Stimulated activated CD8-positive, alpha-beta memory T cell treated with anti-CD3 and anti-CD28 coated beads, Interleukin-12 subunit alpha, Interleukin-12 subunit beta, amount 100 ng/mL, for 1 hour (primary cell): ENCODE measurements at regions not wholly inside any gene's neighbourhood (a gene's known extent, or its start where the extent isn't known, plus 50 kb on each side); places are given as distances from the start of the nearest gene placed in this dataset.
"Not testable (repeated sequence)": the region's sequence is repeated elsewhere in the genome, so short reads cannot be mapped to it uniquely, and the experiment has no call there.

Source experiments
- DNase-seq: peaks from one replicate; pipeline ENCODE4 v3.0.0-alpha.2; 2020; ENCODE audit warnings: low read depth

DNA sequence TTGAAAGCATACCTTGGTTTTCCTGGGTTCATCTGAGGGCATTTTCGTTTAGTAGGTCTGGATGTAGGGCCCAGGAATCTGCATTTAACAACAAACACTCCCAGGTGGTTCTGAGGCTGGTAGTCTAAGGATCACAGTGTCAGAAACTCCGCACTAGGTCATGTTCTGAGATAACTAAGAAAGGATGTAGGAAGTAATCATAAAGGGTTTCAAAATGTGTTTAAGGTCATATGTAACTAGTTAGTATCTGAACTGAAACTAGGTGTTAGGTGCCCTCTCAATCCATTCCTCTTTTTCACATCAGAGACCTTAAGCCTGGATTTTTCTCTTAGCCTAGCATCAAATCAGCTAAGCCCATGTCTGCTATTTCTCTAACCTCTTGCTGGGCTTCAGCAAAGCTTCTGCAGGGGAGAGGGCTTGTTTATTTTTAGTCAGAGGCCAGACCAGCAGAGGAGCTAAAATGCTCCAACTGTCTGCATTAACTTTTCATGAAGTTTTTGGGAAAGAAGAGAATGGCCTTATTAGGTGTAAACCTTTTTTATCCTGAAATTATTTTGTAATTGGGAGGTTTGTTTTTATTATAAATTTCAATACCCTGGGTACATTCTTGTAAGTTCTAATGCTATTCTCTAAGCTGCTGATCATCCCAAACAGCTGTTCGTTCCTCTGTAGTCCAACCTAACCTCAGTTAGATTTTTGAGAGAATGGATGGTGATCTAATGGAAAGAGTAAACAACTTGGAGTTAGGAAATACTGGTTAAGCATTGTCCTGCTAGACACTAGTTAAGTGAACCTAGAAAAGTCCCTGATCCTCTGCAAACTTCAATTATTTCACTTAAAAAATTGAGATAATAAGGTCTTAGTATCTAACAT lies 262.8 kb upstream of the RFC3 start:
- DNase-seq = no peak

DNA sequence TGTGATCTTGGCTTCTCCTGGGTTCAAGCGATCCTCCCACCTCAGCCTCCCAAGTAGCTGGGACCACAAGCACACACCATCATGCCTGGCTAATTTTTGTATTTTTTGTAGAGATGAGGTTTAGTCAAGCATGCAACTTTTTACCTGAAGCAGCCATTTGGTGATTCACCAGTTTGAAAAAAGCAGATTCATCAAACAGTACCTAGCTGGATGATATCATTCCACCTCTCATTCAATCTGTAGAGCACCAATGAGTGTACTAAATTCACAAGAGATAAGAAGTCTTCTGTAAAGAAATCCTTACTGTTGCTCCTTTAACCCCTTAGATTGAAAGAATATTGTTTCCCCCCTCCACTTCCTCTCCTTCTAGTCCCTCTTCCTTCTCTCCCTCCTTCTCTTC lies 261.1 kb upstream of the RFC3 start:
- DNase-seq = no peak

DNA sequence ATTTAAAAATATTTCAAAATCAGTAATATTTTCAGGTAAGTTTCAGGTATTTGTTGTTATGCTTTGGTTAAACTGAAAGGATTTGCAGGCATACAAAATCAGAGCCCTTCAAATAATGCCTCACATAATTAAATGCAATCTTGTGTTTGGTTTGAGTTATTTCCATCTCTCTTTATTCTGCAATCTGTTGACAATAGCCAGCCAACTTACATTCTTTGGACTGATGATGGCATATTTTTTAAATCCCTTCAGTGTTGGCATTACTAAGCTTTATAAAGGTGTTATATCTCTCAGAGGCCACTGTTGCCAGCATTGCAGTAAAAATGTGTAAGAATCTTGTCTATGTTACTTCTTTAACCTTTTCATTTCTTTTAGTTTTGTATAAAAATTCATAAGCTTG lies 257.2 kb upstream of the RFC3 start:
- DNase-seq = no peak

DNA sequence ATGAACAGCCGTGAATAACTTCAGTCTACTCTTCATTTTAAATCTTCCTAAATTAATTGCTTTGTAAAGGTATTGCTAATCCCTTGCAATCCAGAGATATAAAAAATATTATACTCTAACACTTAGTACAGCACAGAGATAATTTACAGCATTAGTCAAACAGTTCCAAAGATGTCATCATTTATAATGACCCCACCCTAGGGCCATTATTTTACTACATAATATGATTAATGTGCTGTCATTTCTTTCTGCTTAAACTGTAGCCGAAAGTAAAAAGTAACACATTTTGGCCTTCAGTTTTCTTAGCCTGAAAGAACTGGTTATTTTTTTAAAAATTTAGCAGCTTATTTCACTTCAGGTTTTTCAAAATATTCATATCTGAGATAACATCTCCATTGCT lies 256.3 kb upstream of the RFC3 start:
- DNase-seq = no peak

DNA sequence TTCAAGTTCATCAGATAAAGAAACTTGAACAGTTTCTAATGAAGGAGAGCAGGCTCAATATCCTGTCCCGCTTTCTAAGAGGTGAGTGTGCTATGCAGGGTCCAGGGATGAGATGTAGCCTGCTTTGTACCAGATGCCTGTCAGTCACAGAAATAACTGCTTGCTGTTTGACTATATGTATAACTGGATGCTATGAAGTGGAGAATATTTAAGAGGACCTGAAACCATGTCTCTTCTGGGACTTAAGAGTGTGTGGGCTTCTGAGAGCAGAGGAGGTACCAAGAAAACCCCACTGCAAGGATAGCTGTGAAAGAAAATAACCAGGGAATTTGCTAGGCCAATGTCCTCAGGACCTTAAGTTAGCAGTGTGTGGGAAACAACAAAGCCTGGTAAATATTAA lies 246.3 kb upstream of the RFC3 start:
- DNase-seq = no peak

DNA sequence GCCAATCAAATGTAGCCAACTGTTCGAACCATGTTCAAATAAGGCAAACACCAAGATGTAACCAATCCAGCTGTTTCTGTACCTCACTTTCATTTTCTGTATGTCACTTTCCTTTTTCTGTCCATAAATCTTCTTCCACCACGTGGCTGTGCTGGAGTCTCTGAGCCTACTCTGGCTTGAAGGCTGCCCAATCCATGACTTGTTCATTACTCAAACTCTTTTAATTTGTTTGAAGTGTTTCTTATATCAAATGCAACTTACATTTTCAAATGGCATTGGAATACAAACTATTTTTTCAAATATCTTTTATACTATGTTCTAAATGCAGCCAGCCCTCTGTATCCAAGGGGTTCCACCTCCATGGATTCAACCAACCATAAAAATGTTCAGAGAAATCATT lies 245.6 kb upstream of the RFC3 start:
- DNase-seq = not testable (repeated sequence)

DNA sequence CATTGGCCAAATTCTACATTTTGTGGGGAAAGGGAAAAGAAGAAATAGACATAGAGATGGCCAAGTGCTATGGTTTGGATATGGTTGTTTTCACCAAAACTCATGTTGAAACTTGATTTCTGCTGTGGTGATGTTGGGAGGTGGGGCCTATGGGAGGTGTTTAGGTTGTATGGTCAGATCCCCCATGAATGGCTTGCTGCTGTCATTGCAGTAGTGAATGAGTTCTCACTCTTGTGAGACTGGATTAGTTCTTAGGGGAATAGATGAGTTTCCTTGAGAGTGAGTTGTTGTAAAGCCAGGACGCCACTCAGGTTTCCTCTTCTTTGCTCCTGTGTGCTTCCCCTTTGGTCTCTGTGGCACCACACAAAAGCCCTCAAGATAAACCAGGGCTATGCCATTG lies 242.6 kb upstream of the RFC3 start:
- DNase-seq = no peak

DNA sequence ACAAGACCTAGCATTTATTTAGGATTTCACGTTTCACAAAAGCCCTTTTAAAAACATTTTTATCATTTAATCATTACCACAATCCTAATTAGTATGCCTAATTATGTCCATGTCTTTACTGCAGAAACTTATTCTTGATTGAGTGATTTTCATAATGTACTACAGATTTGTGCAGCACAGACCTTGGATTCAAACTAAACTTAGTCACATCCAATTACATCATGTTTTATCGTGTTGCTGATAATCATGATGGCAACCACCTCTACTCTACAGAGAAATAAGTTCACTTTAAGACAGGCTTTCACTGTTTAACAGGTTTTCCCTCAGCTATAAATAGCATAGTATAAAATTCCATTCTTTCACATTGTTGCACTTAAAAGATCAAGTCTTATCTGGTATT lies 240.9 kb upstream of the RFC3 start:
- no peak for DNase-seq

DNA sequence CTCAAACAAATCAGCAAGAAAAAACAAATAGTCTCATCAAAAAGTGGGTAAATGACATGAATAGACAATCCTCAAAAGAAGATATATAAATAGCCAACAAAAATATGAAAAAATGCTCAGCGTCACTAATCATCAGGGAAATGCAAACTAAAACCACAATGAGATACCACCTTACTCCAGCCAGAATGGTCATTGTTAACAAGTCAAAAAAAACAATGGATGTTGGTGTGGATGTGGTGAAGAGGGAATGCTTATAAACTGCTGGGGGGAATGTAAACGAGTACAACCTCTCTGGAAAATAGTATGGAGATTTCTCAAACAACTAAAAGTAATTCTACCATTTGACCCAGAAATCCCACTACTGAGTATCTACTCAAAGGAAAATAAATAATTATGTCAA lies 239.2 kb upstream of the RFC3 start:
- no peak for DNase-seq

DNA sequence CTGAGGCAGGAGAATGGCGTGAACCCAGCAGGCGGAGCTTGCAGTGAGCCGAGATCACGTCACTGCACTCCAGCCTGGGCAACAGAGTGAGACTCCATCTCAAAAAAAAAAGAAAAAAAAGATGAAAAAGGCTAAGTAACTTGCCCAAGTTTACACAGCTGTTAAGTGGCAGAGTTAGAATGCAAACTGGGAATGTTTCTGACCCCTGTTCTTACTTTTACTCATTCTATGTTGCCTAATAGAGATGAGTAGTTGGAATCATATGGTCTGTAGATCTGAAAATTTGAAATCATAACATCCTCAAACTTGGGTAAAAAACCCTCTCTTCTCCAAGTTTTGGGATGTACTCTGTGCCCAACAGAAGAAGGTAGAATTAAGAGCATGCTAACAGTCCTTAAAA lies 235.8 kb upstream of the RFC3 start:
- DNase-seq = no peak

DNA sequence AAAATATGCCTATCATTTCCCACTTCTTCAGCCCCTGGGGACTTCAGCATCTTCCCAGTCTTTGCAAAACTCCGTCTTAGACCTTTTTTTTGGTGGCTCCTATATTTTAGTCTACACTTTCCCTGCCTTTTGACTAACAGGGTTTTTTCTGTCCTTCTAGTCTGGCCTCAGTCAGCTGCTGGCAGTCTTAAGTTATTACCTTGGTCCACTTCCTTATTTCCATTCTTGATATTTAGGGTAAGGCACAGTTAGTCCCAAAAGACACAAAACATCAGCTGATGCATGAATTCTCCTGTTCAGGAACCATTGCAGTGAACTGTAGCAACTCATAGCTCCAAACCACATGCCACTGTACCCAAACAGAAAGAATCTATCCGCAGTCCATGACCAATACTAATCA lies 234.6 kb upstream of the RFC3 start:
- no peak for DNase-seq

DNA sequence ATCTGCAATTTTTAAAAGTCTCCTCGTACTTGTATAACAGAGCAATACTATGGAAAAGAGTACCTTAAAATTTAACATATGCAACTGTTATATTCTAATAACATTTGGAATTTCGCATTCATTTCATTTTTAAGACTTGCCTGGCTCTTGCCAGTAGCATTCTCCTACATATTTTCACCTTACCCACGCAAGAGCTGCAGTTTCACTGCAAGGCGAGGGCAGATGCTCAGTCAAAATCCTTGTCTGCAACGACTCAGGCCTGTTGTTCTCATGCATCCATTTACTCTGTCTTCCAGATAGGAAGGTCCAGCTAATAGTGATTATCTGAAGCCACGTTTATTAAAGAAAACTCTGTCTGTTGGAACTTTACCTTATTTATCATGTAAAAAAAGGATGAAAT lies 227.0 kb upstream of the RFC3 start:
- no peak for DNase-seq

DNA sequence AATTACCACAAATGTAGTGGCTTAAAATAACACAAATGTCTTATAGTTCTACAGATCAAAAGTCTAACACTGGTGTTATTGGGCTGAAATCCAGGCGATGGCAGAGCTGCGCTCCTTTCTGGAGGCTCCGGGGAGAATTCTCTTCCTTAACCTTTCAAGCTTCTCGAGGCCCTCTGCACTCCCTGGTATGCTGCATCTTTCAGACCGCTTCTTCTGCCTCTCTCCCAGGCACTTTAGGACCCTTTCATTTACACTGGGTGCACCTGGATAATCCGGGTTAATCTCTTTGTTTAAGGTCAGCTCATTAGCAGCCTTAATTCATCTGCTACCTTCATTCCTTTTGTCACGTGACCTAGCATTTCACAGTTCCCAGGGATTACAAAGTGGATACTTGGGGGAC lies 211.3 kb upstream of the RFC3 start:
- no peak for DNase-seq

DNA sequence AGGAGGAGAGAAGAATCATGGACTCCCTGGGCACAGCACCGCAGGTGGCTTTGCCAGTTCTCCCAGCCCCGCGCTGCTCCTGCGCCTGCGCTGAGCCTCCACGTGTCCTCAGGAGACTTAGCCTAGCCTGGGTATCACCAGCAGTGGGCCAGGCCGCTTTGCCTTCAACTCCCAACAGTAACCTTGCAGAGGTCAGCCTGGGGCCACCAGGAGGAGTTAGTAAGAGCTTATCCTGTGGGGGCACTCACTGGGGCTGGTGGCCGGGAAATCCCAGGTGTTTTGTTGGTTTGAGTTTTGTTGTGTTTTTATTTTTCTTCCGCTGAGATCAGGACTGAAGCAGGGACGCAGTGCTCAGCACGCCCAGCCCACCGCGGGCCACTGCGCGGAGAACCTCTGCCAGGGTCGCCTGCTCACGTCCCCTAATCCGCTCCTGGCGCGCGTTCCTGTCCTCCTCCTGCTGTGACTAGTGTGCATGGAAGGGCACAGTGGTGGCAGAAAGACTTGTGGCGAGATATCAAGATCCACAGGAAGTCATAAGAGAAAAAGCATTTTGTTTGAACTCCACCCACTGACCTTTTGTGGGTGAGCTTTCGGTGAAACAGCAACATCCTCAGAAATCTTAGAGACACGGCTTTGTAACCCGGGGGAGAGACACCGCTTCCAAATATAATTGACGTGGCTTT lies 207.4 kb upstream of the RFC3 start:
- no peak for DNase-seq

DNA sequence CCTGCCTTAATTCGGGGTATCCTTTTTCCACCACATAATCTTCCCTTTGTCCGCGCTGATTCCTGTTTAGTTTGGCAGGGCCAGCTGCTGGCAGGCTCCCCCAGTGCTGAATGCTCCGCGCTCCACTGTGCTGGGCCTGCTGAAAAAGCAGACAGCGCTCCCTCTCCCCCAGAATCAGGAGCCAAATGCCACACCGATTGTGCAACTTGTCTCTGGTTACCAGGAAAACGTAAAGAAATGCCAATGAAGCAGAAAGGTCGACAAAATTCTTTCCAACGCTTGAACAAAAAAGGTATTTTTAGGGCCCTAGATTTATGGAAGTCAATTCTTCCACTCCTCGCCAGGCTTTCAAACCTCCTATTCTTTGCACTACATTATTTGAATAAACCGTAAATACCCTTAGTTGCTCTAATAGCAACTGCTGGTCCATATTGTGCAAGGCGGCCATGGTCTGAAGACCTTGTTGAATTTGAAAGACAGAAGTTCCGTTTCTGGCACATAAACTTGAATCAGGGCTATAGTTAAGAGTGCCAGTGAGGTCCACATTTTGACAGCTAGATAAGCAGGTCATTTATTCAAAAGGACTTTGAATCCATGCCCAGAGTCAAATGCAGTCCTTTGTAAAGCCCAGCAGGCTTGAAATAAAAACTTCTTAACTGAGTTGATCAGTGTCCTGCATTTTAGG lies 206.7 kb upstream of the RFC3 start:
- DNase-seq = no peak

DNA sequence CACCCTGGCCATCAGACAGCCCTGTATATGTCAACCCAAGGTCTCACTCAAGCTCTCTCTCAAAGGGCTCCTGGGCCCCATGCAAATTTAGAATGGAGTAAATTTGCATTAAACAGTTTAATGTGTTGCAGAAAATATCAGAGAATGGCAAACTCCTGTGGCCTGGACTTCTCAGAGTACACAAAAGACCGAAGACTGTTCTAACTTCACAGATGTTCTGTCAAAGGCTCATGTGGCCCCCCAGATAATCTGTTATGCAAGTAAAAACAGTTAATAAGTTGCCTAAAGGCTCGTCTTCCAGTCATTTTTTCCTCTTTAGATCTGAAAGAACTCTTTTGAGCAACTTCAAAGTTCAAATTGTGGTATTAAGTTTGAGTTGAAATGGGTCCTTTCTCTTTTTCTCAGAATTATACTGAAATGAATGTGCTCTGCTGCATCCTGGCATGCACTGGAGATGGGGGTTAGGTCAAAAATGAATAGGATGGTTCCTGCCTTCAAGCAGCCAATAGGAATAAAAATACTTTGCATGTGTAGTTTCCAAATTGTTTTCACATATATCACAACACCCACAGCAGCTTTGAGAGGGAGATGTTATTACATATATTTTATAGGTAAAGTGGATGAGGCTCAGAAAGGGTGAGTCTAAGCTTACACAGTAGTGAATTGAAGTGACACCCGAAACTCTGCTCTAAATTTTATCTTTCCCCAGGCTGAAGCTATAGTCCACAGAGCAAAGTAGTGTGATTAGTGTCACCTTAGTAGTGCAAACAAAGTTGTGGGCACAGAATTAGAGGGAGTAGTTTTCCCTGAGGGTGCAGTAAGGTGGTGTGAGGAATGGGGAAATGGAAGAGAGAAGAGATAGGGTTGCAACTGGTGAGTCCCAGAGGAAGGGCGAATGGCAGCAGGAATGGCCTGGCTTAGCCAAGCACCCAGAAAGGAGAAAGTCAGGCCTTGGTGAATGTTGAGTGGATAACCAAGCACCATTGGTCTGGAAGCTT lies 205.0 kb upstream of the RFC3 start:
- no peak for DNase-seq

DNA sequence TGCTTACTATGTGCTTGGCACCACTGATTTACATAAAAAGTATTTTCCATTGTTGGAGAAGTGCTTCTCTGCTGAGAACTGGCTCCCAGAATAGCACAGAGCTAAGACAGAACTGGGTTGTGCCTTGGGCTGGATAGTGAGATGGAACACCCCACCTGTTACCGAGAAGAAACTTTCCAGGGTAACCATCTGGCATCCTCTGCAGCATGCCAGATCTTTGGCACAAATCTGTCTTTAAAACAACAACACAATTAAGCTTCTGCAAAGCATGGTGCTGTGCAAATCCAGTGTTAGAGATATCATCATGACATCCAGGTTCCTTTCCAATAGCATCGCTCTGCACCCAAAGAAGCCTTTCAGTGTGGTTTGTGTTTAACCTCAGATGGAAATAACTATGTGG lies 202.5 kb upstream of the RFC3 start:
- DNase-seq = no peak

DNA sequence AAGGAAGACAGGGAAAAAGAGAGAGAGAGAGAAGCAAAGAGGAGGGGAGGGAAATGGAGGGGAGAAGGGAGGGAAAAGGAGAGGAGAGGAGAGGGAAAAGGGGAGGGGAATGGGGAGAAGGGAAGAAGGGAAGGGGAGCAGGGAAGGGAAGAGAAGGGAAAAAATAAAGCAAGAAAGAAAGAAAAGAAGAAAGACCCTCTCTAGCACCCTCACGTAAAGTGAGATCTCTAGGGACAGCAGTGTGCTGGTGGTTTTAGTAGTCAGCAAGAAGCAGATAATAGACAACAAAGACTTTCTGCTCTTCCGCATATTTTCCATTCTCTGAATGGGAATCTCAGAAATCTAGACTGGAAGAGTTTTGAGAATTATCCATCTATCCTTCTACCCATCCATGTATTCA lies 201.8 kb upstream of the RFC3 start:
- no peak for DNase-seq

DNA sequence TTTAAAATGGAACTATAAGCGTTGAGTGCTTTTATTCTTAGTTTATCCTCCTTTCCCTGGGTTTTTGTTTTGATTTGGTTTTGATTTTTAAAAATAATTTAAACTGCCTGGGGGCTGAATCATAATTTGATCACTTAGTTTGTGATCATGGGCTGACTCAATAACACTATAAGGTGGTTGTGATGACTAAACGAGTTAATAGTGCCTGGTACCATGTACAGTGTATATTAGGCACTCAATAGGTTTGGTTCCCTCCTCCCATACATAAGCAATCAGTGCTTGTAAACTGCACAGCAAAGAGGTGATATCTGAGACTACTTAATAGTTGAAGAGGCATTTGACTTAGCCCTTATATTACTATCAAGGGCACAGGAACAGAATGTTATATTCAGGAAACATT lies 200.9 kb upstream of the RFC3 start:
- DNase-seq = no peak

DNA sequence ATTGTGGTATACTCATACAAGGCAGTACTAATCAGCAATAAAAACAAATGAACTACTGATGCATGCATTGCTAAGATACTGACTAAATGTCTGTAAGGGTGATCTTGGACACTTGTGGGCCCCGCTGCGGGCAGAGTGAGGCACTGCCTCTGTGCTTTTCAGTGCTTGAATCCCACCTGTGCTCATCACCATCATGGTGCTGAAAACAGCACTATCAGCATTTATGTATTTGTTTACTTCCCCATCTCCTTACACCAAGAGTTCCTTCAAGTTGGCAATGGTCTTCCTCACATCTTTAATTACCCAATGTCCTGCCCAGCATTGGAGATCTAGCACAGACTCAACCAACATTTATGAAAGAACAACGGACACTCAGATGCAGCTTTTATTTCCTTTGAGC lies 193.7 kb upstream of the RFC3 start:
- no peak for DNase-seq

DNA sequence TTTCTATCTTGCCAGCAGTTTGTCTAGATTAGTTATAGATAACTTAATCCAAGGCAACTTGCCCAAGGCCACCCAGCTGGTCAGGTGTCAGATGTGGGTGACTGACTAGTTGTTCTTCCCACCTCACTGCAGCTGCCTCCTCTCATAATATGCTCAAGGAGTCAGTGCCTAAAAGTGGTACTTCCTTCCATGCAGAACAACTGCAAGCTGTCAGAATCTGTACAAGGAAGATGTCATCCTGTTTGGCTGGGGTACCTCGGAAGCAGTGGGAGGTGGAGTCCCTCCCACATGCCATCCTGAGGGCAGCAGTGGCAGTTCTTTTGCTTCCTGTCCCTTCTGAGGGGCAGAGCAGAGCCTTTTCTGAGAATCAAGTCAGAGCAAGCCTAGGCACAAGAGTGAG lies 193.2 kb upstream of the RFC3 start:
- no peak for DNase-seq

DNA sequence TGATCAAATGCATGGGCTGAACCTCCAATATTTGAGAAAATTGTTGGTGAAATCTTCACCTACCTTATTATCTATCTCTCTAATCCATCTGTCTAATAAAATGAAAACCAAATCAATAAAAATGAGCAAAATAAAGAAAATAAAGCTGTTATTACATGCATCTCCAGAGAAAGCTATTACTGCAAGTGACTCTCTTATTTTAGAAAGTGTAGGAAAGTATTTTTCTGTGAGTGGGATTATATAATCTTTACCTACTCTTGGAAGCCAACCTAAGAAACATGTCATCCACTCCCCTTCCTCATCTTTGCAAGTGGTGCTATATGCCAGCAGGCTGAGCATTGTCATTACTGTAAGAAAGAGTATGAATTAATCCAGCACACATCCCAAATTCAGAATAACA lies 191.5 kb upstream of the RFC3 start:
- DNase-seq = no peak
